Neural progenitor cell (in vitro differentiated cells): ENCODE measurements at regions not wholly inside any gene's neighbourhood (a gene's known extent, or its start where the extent isn't known, plus 50 kb on each side); places are given as distances from the start of the nearest gene placed in this dataset.

ENCODE experiments used
- DNase-seq: peaks from one replicate; pipeline ENCODE4 v3.0.0-alpha.2; 2016; ENCODE audit warnings: low spot score
- H2AFZ ChIP-seq: fragments of 200-600 bp; sonication (generic); replicated peaks from 2 replicates; pipeline ENCODE4 v1.6.1; 2016; ENCODE audit warnings: antibody characterized with exemption
- H3F3A ChIP-seq: fragments of 200-600 bp; sonication (generic); 2 replicates; pipeline ENCODE4 v1.6.1; 2016; ENCODE audit warnings: antibody characterized with exemption, low read depth
- H3K27ac ChIP-seq: fragments of 200-600 bp; sonication (generic); 2 replicates; pipeline ENCODE4 v1.5.1; 2016; ENCODE audit warnings: mild to moderate bottlenecking
- H3K27me3 ChIP-seq: fragments of 200-600 bp; sonication (generic); 2 replicates; pipeline ENCODE4 v1.6.1; 2016; ENCODE audit warnings: mild to moderate bottlenecking, moderate library complexity
- H3K36me3 ChIP-seq: fragments of 200-600 bp; sonication (generic); 2 replicates; pipeline ENCODE4 v1.5.1; 2016
- H3K4me1 ChIP-seq: fragments of 200-600 bp; sonication (generic); 2 replicates; pipeline ENCODE4 v1.6.1; 2016; ENCODE audit warnings: mixed run types
- H3K4me2 ChIP-seq: fragments of 200-600 bp; sonication (generic); 2 replicates; pipeline ENCODE4 v1.6.1; 2016
- H3K4me3 ChIP-seq: fragments of 200-600 bp; sonication (generic); 2 replicates; pipeline ENCODE4 v1.5.1; 2016
- H3K79me2 ChIP-seq: fragments of 200-600 bp; sonication (generic); 2 replicates; pipeline ENCODE4 v1.6.1; 2016; ENCODE audit warnings: low read depth
- H3K9ac ChIP-seq: fragments of 200-600 bp; sonication (generic); 2 replicates; pipeline ENCODE4 v1.6.1; 2016
- H3K9me3 ChIP-seq: fragments of 200-600 bp; sonication (generic); 2 replicates; pipeline ENCODE4 v1.5.1; 2016; ENCODE audit warnings: low read depth
- H4K20me1 ChIP-seq: fragments of 200-600 bp; sonication (generic); 2 replicates; pipeline ENCODE4 v1.6.1; 2016; ENCODE audit warnings: low read depth
- H3K27ac Mint-ChIP-seq: 3 replicates; pipeline ENCODE4 v1.8.0; 2021; ENCODE audit warnings: mixed read lengths
- H3K27me3 Mint-ChIP-seq: 2 replicates; pipeline ENCODE4 v1.8.0; 2022; ENCODE audit warnings: low read depth, mild to moderate bottlenecking, inconsistent platforms, moderate library complexity, mixed read lengths; ENCODE audit not compliant: insufficient read depth
- H3K36me3 Mint-ChIP-seq: 3 replicates; pipeline ENCODE4 v1.8.0; 2021; ENCODE audit warnings: mixed read lengths
- H3K4me1 Mint-ChIP-seq: 3 replicates; pipeline ENCODE4 v1.8.0; 2021; ENCODE audit warnings: mixed read lengths
- H3K4me3 Mint-ChIP-seq: 3 replicates; pipeline ENCODE4 v1.8.0; 2021; ENCODE audit warnings: mild to moderate bottlenecking, moderate library complexity, mixed read lengths
- H3K9me3 Mint-ChIP-seq: 3 replicates; pipeline ENCODE4 v1.8.0; 2020; ENCODE audit warnings: mixed read lengths
- CTCF ChIP-seq: fragments of 200-600 bp; sonication (generic); IDR thresholded peaks from 2 replicates; pipeline ENCODE4 v1.5.1; 2017; ENCODE audit warnings: antibody characterized with exemption, mild to moderate bottlenecking
- EZH2 ChIP-seq: fragments of 200-600 bp; sonication (generic); IDR thresholded peaks from 2 replicates; pipeline ENCODE4 v1.6.1; 2017; ENCODE audit warnings: antibody characterized with exemption, mild to moderate bottlenecking, moderate library complexity
- EZH2phosphoT487 ChIP-seq: fragments of 200-600 bp; sonication (generic); IDR thresholded peaks from 2 replicates; pipeline ENCODE4 v1.6.1; 2017; ENCODE audit warnings: antibody characterized with exemption

- H3K36me3 ChIP-seq, result no peaks in the 10 kb centered on the region
- no peak overlapping the region for H3K4me3 Mint-ChIP-seq
- H3K36me3 Mint-ChIP-seq, result no peaks in the 10 kb centered on the region
- no peaks in the 10 kb centered on the region for H3F3A ChIP-seq
- H4K20me1 ChIP-seq, result no peaks in the 10 kb centered on the region
- H3K27me3 Mint-ChIP-seq, result no peaks in the 10 kb centered on the region
- no peaks in the 10 kb centered on the region for H3K4me1 ChIP-seq
- peaks cover 17% of the 10 kb centered on the region for H3K4me1 Mint-ChIP-seq
- peaks cover 2% of the 10 kb centered on the region for H3K9me3 Mint-ChIP-seq
- no peak overlapping the region for H3K27ac Mint-ChIP-seq
- no peaks in the 10 kb centered on the region for H3K27me3 ChIP-seq
- H2AFZ ChIP-seq, result no peak overlapping the region
- no peaks in the 10 kb centered on the region for H3K9me3 ChIP-seq
- H3K9ac ChIP-seq, result no peak overlapping the region
- TF ChIP-seq CTCF, result no peak
- no peak for TF ChIP-seq EZH2
- no peak for TF ChIP-seq EZH2phosphoT487
- no peak overlapping the region for H3K4me2 ChIP-seq
- H3K27ac ChIP-seq, result no peak overlapping the region
- H3K79me2 ChIP-seq, result no peaks in the 10 kb centered on the region
- DNase-seq, result no peak
- H3K4me3 ChIP-seq, result no peak overlapping the region
Measured at GRCh38 chr6:15825332-15825930, 162.6 kb upstream of the DTNBP1 start.

DNA sequence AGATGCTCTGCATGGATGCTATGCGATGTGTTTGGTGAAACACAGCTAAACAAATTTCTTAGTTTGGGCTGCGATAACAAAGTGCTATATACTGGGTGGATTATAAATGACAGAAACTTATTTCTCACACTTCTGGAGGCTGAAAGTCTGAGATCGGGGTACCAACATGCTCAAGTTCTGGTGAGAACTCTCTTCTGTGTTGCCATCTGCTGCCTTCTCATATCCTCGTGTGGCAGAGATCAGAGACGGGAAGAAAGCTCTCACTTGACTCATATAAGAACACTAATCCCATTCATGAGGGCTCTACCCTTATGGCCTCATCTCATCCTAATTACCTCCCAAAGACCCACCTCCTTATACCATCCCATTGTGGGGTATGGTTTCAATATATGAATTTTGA is 162.0 kb upstream of the DTNBP1 start:
- H3K27me3 Mint-ChIP-seq, result no peaks in the 10 kb centered on the region
- H3K27ac ChIP-seq, result no peak overlapping the region
- no peaks in the 10 kb centered on the region for H4K20me1 ChIP-seq

DNA sequence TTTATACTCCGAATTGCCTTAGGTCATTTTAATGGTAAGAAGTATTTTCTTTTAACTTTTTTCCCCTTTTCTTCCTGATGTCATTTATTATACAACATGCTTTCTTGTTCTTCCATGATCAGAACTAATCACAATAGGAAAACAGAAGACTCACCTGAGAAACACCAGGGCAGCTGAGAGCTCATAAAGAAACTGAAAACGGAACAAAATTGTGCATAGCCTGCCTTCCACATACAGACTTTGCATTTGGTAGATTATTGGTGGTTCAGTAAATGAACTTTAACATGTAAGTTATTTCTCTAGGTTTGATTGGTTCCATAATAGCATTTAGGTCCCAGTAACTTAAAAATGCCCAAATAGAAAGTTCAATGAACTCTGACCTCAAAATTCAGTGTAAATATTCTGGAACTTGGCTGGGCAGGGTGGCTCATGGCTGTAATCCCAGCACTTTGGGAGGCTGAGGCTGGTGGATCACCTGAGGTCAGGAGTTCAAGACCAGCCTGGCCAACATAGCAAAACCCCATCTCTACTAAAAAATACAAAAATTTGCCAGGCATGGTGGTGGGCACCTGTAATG is 161.1 kb upstream of the DTNBP1 start:
- no peak for DNase-seq
- no peak overlapping the region for H2AFZ ChIP-seq
- Mint-ChIP-seq H3K4me1 (peaks cover 22% of the 10 kb centered on the region), H3K27ac (no peak overlapping the region), H3K9me3 (peaks cover 2% of the 10 kb centered on the region), H3K4me3 (no peak overlapping the region), H3K27me3 (no peaks in the 10 kb centered on the region), H3K36me3 (no peaks in the 10 kb centered on the region)
- H3K4me1 ChIP-seq, result no peaks in the 10 kb centered on the region
- H3K4me3 ChIP-seq, result no peak overlapping the region
- no peak for TF ChIP-seq EZH2
- no peak for TF ChIP-seq EZH2phosphoT487
- TF ChIP-seq CTCF, result no peak
- H3K4me2 ChIP-seq, result no peak overlapping the region
- H3K79me2 ChIP-seq, result no peaks in the 10 kb centered on the region
- H3K9ac ChIP-seq, result no peak overlapping the region
- H3K36me3 ChIP-seq, result no peaks in the 10 kb centered on the region
- H3F3A ChIP-seq, result no peaks in the 10 kb centered on the region
- no peaks in the 10 kb centered on the region for H3K27me3 ChIP-seq
- no peaks in the 10 kb centered on the region for H4K20me1 ChIP-seq
- H3K27ac ChIP-seq, result no peak overlapping the region
- no peaks in the 10 kb centered on the region for H3K9me3 ChIP-seq

More for the DNA sequence above, 162.0 kb upstream of the DTNBP1 start:
- Histone ChIP-seq H3K9me3 (no peaks in the 10 kb centered on the region), H3K4me2 (no peak overlapping the region), H3K27me3 (no peaks in the 10 kb centered on the region), H3K4me1 (no peaks in the 10 kb centered on the region), H3K36me3 (no peaks in the 10 kb centered on the region), H3F3A (no peaks in the 10 kb centered on the region), H3K4me3 (no peak overlapping the region), H2AFZ (no peak overlapping the region), H3K79me2 (no peaks in the 10 kb centered on the region), H3K9ac (no peak overlapping the region)
- Mint-ChIP-seq H3K27ac (peak overlapping the region; percentile 4), H3K4me1 (peaks cover 17% of the 10 kb centered on the region), H3K36me3 (no peaks in the 10 kb centered on the region), H3K4me3 (no peak overlapping the region), H3K9me3 (peaks cover 2% of the 10 kb centered on the region)
- TF ChIP-seq EZH2phosphoT487 (no peak), EZH2 (no peak), CTCF (no peak)
- no peak for DNase-seq
